Thyroid gland (tissue), 4 donors: ENCODE measurements at regions not wholly inside any gene's neighbourhood (a gene's known extent, or its start where the extent isn't known, plus 50 kb on each side); places are given as distances from the start of the nearest gene placed in this dataset.

ENCODE experiments used
- POLR2A ChIP-seq, 2 donors: fragments of 450-650 bp; IDR thresholded peaks; one replicate each; pipeline ENCODE4 v1.6.1; 2017; ENCODE audit warnings: antibody characterized with exemption in 2 of 2, mild to moderate bottlenecking in 2 of 2, moderate library complexity in 1 of 2
- TF ChIP-seq, protein P1 (sequence below), 6 experiments: fragments of 200-600 bp in 3 of 6; fragments of 450-650 bp in 3 of 6; sonication (generic) in 3 of 6; IDR thresholded peaks; one replicate each; pipeline ENCODE4 v1.5.1; 2016 to 2019; ENCODE audit warnings: antibody characterized with exemption in 6 of 6, mild to moderate bottlenecking in 2 of 6, inconsistent platforms in 1 of 6, moderate library complexity in 1 of 6

- TF ChIP-seq, protein P1, sequence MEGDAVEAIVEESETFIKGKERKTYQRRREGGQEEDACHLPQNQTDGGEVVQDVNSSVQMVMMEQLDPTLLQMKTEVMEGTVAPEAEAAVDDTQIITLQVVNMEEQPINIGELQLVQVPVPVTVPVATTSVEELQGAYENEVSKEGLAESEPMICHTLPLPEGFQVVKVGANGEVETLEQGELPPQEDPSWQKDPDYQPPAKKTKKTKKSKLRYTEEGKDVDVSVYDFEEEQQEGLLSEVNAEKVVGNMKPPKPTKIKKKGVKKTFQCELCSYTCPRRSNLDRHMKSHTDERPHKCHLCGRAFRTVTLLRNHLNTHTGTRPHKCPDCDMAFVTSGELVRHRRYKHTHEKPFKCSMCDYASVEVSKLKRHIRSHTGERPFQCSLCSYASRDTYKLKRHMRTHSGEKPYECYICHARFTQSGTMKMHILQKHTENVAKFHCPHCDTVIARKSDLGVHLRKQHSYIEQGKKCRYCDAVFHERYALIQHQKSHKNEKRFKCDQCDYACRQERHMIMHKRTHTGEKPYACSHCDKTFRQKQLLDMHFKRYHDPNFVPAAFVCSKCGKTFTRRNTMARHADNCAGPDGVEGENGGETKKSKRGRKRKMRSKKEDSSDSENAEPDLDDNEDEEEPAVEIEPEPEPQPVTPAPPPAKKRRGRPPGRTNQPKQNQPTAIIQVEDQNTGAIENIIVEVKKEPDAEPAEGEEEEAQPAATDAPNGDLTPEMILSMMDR (IDR thresholded peaks at IDR 0.05): no peak
- no peak for TF ChIP-seq POLR2A (IDR thresholded peaks at IDR 0.05)
Observed at GRCh38 chr11:80103142-80103859, 662.5 kb upstream of the TENM4 start.
